Lung (tissue), 11 donors: ENCODE measurements at regions not wholly inside any gene's neighbourhood (a gene's known extent, or its start where the extent isn't known, plus 50 kb on each side); places are given as distances from the start of the nearest gene placed in this dataset.
A peak's percentile ranks its signal among the peaks of the same experiment; 100 is the strongest.

Source experiments
- ATAC-seq: fragments of 200-7000 bp; cut with Tn5 transposase; one replicate; pipeline ENCODE4 v1.9.1; 2020; ENCODE audit warnings: moderate number of reproducible peaks; ENCODE audit not compliant: insufficient read depth, low FRiP score
- DNase-seq, 3 donors: peaks; one replicate each; pipeline ENCODE4 v3.0.0-alpha.2; 2013 to 2017
- H3K27ac ChIP-seq, 2 donors: one replicate each; pipeline ENCODE4 v1.5.1; 2013; ENCODE audit warnings: mild to moderate bottlenecking in 2 of 2, moderate library complexity in 2 of 2, control low read depth in 1 of 2, inconsistent platforms in 1 of 2, low read depth in 1 of 2, low read length in 1 of 2
- H3K27me3 ChIP-seq, 3 donors: one replicate each; pipeline ENCODE4 v1.5.1; 2013; ENCODE audit warnings: low read length in 2 of 3; ENCODE audit not compliant: control insufficient read depth in 3 of 3, insufficient read depth in 3 of 3
- H3K36me3 ChIP-seq, 4 donors: one replicate each; pipeline ENCODE4 v1.5.1; 2013; ENCODE audit warnings: low read length in 4 of 4, mild to moderate bottlenecking in 1 of 4, moderate library complexity in 1 of 4; ENCODE audit not compliant: control insufficient read depth in 4 of 4, insufficient read depth in 4 of 4
- H3K4me1 ChIP-seq, 5 donors: one replicate each; pipeline ENCODE4 v1.5.1; 2013; ENCODE audit warnings: low read length in 5 of 5, mild to moderate bottlenecking in 2 of 5, moderate library complexity in 1 of 5; ENCODE audit not compliant: control insufficient read depth in 5 of 5, insufficient read depth in 5 of 5
- H3K4me3 ChIP-seq: one replicate; pipeline ENCODE4 v1.5.1; 2013; ENCODE audit warnings: mild to moderate bottlenecking, control low read depth, moderate library complexity
- H3K9ac ChIP-seq, 2 donors: one replicate each; pipeline ENCODE4 v1.5.1; 2013; ENCODE audit warnings: low read length in 2 of 2, control low read depth in 1 of 2; ENCODE audit not compliant: insufficient read depth in 1 of 2
- H3K9me3 ChIP-seq, 4 donors: one replicate each; pipeline ENCODE4 v1.5.1; 2013; ENCODE audit warnings: low read length in 3 of 4, mild to moderate bottlenecking in 1 of 4, moderate library complexity in 1 of 4; ENCODE audit not compliant: control insufficient read depth in 4 of 4, insufficient read depth in 3 of 4
- WGBS, 2 donors: extraction: QIAGEN DNeasy Blood & Tissue Kit; methylation state at CpG; one replicate each; pipeline ENCODE4 v1.1.7; 2013; 5-methylcytosine and 5-hydroxymethylcytosine counted together
- TF ChIP-seq, protein P1 (sequence below): IDR thresholded peaks from 2 replicates; pipeline ENCODE4 v1.5.1; 2012; ENCODE audit warnings: mild to moderate bottlenecking; ENCODE audit errors: control extremely low read depth, extremely low read depth
- donor health status: control.
- donor health status: control.
- donor health status: Bipolar disorder and iron deficiency.
- donor health status: healthy.
- donor health status: DM: yes; HTN: yes; CAD: no.

DNA sequence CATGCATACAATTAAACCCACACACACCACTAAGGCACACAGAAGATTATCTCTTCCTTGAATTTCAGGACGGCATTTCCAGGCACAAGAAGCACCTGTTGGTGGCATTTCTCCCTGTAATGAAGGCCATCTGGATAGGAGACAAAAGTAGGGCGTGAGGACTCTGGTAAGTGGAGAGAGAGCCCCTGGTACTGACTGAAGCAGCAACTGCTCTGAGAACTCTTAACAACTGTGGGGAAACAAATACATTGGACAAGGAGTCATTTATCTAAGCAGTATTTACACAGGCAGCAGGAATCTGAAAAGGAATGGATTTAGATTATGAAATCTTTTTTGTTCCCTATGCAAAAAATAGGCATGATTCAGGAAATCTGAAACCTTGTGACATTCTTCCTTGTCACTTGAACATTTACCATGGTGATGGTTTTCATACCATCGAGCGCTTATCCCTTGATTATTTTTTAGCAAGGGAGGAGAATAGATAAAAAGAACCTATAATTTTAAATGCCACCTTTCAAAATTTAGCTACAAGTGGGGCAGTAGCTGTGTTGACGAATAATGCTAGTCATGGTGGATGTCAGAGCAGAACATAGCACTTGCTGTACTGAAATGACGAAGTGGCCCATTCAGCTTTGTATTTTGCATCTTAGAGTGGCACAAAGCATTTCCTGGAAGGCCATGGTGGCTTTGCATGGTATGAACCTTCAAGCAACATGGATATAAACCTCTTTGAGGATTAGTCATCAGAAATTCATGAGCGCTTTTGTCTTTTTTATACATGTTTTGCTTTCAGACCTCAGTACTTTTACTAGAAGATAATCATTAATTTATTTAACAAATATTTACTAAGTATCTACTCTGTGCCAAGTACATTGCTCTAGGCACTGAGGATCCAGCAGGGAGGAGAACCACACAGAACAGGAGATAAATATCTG is 362.0 kb downstream of the ADGRL2 start:
- H3K36me3 ChIP-seq: no peaks in the 10 kb centered on the region

DNA sequence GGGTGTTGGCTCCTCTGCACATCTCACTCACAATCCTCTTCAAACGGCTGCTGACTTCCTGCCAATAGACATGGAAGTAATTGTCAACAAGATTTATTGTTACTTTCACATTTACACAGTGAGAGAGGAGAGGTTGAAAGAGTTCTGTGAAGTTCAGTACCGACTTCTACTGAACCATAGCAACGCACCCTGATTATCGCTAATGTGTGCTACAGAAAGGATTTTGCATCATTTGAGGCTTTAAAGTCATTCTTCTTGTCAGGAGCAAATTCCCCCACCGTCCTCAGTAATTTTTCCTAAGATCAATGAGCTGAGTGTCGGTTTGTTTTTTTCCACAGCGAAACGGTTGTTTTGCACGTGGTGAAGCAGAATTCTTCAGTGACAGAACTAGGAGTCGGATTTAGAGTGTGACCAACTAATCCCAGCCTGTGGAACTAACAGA is 361.0 kb downstream of the ADGRL2 start:
- Histone ChIP-seq H3K27ac (no peak overlapping the region), H3K4me3 (no peak overlapping the region), H3K36me3 (no peaks in the 10 kb centered on the region), H3K27me3 (no peaks in the 10 kb centered on the region), H3K9me3 (no peaks in the 10 kb centered on the region), H3K4me1 (peaks cover 0 to 17% (median 3%) of the 10 kb centered on the region in 5 donors), H3K9ac (peak overlapping the region in 1 of 2 donors; percentile 64)
- 13 to 42% methylated on average over 10 of the region's 10 CpGs for WGBS, 2 donors
- ATAC-seq: no peak
- TF ChIP-seq, protein P1, sequence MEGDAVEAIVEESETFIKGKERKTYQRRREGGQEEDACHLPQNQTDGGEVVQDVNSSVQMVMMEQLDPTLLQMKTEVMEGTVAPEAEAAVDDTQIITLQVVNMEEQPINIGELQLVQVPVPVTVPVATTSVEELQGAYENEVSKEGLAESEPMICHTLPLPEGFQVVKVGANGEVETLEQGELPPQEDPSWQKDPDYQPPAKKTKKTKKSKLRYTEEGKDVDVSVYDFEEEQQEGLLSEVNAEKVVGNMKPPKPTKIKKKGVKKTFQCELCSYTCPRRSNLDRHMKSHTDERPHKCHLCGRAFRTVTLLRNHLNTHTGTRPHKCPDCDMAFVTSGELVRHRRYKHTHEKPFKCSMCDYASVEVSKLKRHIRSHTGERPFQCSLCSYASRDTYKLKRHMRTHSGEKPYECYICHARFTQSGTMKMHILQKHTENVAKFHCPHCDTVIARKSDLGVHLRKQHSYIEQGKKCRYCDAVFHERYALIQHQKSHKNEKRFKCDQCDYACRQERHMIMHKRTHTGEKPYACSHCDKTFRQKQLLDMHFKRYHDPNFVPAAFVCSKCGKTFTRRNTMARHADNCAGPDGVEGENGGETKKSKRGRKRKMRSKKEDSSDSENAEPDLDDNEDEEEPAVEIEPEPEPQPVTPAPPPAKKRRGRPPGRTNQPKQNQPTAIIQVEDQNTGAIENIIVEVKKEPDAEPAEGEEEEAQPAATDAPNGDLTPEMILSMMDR: no peak
- DNase-seq: peak; percentile 51 to 89 (median 80)

More for the DNA sequence above, 362.0 kb downstream of the ADGRL2 start:
- peak overlapping the region in 1 of 2 donors; percentile 22 for H3K27ac ChIP-seq
- H3K27me3 ChIP-seq: no peaks in the 10 kb centered on the region
- TF ChIP-seq, protein P1: no peak
- no peak overlapping the region for H3K9ac ChIP-seq
- DNase-seq (peak; percentile 18 to 45 (median 23)), ATAC-seq (no peak)
- H3K9me3 ChIP-seq: no peaks in the 10 kb centered on the region
- 69 to 84% methylated on average over 7 of the region's 7 CpGs for WGBS, 2 donors
- H3K4me3 ChIP-seq: no peak overlapping the region
- H3K4me1 ChIP-seq: peaks cover 0 to 17% (median 3%) of the 10 kb centered on the region in 5 donors

DNA sequence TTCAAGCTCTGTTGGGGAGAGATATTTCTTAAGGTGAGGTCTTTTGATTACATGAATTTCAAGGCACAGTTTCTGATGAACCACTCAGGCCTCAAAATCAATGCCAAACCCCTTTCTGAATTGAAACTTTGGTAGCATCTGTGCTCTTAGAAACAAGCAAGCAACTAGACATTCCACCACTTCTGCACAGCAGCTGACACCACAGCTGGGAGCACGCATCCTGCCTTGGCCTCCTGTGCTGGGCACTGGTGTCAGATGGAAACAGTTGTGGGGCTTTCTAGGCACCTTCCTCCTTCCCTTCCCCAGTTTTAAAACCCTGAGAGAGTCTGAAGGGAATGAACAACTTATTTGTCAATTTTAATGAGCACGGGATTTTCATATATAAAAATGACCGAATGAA is 360.2 kb downstream of the ADGRL2 start:
- 83 to 90% methylated on average over 3 of the region's 3 CpGs for WGBS, 2 donors
- DNase-seq (peak; percentile 39 to 61 (median 49)), ATAC-seq (no peak)
- Histone ChIP-seq H3K4me3 (no peak overlapping the region), H3K36me3 (no peaks in the 10 kb centered on the region), H3K27me3 (no peaks in the 10 kb centered on the region), H3K9ac (no peak overlapping the region), H3K27ac (peak overlapping the region in 1 of 2 donors; percentile 45), H3K9me3 (no peaks in the 10 kb centered on the region), H3K4me1 (peaks cover 0 to 17% (median 3%) of the 10 kb centered on the region in 5 donors)
- TF ChIP-seq, protein P1: no peak
